Esophagus squamous epithelium (tissue), 4 donors: ENCODE measurements at regions not wholly inside any gene's neighbourhood (a gene's known extent, or its start where the extent isn't known, plus 50 kb on each side); places are given as distances from the start of the nearest gene placed in this dataset.

ENCODE experiments used
- POLR2A ChIP-seq, 4 donors: fragments of 450-650 bp; IDR thresholded peaks; one replicate each; pipeline ENCODE4 v1.6.1; 2017; ENCODE audit warnings: antibody characterized with exemption in 4 of 4, mild to moderate bottlenecking in 4 of 4, moderate library complexity in 3 of 4
- TF ChIP-seq, protein P1 (sequence below), 6 experiments: fragments of 450-650 bp in 4 of 6; fragments of 200-600 bp in 2 of 6; sonication (generic) in 2 of 6; IDR thresholded peaks; one replicate each; pipeline ENCODE4 v1.5.1; 2016 to 2019; ENCODE audit warnings: antibody characterized with exemption in 6 of 6, mild to moderate bottlenecking in 4 of 6, moderate library complexity in 4 of 6

DNA sequence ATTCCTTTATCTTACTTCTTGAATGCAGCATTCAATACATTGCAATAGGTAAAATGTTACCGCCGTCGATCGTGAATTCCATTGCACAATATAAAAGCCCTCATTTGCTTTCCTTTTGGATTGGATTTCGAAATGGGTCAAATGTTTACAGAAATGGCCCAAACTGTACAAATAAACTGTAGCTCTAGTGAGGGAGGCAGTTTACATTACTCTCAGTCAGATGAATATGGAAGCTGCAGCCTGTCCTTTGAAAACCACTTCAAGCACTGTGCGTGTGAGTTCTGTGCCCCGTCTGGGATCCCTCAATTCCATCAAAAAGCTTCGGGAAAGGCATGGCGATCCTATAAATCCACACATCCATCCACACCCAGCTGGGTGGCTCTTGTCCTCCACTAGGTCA is 258.6 kb upstream of the FOXF1 start:
- TF ChIP-seq, protein P1, sequence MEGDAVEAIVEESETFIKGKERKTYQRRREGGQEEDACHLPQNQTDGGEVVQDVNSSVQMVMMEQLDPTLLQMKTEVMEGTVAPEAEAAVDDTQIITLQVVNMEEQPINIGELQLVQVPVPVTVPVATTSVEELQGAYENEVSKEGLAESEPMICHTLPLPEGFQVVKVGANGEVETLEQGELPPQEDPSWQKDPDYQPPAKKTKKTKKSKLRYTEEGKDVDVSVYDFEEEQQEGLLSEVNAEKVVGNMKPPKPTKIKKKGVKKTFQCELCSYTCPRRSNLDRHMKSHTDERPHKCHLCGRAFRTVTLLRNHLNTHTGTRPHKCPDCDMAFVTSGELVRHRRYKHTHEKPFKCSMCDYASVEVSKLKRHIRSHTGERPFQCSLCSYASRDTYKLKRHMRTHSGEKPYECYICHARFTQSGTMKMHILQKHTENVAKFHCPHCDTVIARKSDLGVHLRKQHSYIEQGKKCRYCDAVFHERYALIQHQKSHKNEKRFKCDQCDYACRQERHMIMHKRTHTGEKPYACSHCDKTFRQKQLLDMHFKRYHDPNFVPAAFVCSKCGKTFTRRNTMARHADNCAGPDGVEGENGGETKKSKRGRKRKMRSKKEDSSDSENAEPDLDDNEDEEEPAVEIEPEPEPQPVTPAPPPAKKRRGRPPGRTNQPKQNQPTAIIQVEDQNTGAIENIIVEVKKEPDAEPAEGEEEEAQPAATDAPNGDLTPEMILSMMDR (IDR thresholded peaks at IDR 0.05) = no peak
- no peak for TF ChIP-seq POLR2A (IDR thresholded peaks at IDR 0.05)
